SU-DHL-6 (cell line): ENCODE measurements at regions not wholly inside any gene's neighbourhood (a gene's known extent, or its start where the extent isn't known, plus 50 kb on each side); places are given as distances from the start of the nearest gene placed in this dataset.

ENCODE experiments used
- EZH2phosphoT487 ChIP-seq: fragments of 200-600 bp; sonication (generic), shearing (Covaris generic); conservative IDR thresholded peaks from 2 replicates; pipeline ENCODE4 v1.6.1; 2018; ENCODE audit warnings: mild to moderate bottlenecking, antibody characterized with exemption, low read length, moderate library complexity, mixed read lengths
- TF ChIP-seq, protein P1 (sequence below): fragments of 200-600 bp; sonication (generic); IDR thresholded peaks from one replicate; pipeline ENCODE4 v1.5.1; 2017; ENCODE audit warnings: antibody characterized with exemption, mild to moderate bottlenecking, low read length, moderate library complexity; ENCODE audit not compliant: insufficient read depth, poor library complexity, severe bottlenecking

DNA sequence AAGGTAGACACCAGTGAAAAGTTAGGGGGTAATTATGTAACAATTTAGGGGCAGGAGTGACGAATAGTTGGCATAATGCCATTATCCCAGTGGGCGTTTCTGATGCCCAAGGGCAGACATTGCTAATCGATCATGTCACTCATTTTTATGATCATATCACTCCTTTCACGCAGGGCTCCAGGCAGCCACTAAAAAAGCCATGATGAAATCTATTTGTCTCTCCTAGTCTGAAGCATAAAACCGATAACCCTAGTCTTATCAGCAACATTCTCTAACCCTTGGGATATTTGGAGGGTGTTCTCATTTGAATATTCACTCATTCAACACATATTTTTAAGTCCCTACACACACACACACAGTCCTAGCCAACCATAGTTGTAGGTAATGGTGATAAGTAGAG is 114.9 kb downstream of the NMUR2 start:
- TF ChIP-seq, protein P1, sequence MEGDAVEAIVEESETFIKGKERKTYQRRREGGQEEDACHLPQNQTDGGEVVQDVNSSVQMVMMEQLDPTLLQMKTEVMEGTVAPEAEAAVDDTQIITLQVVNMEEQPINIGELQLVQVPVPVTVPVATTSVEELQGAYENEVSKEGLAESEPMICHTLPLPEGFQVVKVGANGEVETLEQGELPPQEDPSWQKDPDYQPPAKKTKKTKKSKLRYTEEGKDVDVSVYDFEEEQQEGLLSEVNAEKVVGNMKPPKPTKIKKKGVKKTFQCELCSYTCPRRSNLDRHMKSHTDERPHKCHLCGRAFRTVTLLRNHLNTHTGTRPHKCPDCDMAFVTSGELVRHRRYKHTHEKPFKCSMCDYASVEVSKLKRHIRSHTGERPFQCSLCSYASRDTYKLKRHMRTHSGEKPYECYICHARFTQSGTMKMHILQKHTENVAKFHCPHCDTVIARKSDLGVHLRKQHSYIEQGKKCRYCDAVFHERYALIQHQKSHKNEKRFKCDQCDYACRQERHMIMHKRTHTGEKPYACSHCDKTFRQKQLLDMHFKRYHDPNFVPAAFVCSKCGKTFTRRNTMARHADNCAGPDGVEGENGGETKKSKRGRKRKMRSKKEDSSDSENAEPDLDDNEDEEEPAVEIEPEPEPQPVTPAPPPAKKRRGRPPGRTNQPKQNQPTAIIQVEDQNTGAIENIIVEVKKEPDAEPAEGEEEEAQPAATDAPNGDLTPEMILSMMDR, result no peak
- no peak for TF ChIP-seq EZH2phosphoT487
